T-helper 2 cell (primary cell): ENCODE measurements at regions not wholly inside any gene's neighbourhood (a gene's known extent, or its start where the extent isn't known, plus 50 kb on each side); places are given as distances from the start of the nearest gene placed in this dataset.

Experiments
- DNase-seq, 5 experiments: peaks; one replicate each; pipeline versions ENCODE4 v3.0.0 to v3.0.0-alpha.2; 2012 to 2022

- DNase-seq = no peak
Observed at GRCh38 chr3:63047068-63047467, 171.9 kb upstream of the CADPS start.

- no peak for DNase-seq
Observed at GRCh38 chr3:63048367-63049326, 173.4 kb upstream of the CADPS start.

- DNase-seq = no peak
Observed at GRCh38 chr3:63050548-63051177, 175.4 kb upstream of the CADPS start.

DNA sequence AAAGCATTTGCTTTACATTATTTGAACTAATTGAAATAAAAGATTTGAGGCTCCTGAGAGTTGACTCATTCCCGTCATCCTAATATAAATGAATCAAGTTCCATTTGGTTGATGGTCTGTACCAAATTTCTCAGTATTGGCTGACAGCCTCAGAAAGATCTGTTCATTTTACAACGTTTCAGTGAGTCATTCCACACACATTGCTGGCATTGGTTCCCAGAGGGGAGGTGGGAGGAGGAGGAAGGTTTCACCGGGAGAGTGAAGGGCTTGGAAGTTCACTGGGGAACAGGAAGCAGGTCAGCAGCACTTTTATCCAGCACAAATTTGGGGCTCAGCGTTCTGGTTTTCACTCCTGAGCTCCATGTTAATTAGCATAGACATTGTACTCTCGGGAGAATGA is 176.7 kb upstream of the CADPS start:
- no peak for DNase-seq

- DNase-seq = no peak
Observed at GRCh38 chr3:63056932-63057331, 181.7 kb upstream of the CADPS start.

DNA sequence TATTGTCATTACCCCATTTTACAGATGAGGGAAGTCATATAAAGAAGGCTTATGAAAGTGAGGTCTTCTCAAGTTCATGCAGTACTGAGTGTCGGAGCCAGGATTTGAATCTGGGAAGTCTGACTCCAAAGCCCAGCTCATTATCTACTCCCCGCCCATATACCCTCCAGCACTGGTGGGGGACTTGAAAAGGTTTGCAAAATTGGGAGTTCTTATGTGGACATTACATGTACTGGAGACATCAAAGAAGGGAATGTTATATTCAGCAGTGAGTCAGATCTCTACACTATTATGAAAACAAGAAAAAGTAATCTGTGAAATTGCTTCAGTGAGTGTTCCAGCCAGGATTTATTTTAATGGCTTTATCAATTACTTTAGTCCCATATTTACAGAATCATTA is 185.2 kb upstream of the CADPS start:
- DNase-seq = no peak

GRCh38 chr3:63061449-63061848 is 186.2 kb upstream of the CADPS start:
- no peak for DNase-seq

DNA sequence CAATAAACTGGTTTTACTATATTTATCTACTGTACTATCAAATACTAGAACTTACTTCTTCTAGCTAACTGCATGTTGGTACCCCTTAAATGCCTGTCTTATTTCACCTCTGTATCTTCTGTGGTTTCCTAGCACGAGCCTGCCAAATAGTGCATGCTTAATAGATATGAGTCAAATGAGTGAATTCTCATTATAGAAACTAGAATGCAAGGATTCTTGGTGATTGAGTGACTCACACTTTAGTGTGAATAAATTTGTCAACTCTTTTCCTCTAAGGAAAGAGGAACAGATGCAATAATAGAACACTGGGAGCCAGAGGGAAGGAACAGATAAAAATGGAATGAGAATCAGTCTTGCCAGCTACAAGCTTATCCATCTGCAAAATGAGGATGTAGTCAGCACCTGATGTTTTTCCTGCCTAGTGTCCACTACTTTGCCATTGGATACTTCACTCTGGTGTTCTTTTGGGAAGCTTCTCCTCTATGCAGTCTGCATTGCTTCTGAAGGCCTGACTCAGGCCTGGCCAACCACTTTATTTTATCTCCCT is 189.1 kb upstream of the CADPS start:
- DNase-seq = no peak

DNA sequence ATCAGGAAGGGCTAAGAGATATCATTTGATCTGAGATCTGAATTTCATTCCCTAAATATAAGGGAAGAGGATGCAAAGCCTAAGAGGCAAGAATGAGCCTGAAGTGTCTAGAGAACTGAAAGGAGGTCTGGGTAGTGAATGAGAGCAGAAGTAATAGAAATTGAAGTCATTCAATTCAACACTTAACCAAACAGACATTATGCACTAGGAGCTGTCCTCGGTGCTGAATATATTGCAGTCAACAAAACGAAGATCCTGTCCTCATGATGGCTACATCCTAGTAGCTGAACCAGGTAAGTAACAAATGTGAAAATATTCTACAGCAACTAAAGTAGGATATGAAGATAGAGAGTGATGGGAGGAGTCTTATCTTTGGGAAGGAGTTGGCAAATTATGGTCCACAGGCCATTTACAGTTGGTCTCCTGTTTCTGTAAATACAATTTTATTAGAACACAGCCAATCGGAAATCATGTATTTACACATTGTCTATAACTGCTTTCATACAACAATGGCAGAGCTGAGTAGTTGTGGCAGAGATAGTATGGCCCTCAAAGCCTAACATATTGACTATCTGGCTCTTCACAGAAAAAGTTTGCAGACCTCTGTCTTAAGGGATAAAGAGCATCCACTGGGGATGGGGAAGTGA is 192.9 kb upstream of the CADPS start:
- peak in 1 of 5 experiments; percentile 39 for DNase-seq

DNA sequence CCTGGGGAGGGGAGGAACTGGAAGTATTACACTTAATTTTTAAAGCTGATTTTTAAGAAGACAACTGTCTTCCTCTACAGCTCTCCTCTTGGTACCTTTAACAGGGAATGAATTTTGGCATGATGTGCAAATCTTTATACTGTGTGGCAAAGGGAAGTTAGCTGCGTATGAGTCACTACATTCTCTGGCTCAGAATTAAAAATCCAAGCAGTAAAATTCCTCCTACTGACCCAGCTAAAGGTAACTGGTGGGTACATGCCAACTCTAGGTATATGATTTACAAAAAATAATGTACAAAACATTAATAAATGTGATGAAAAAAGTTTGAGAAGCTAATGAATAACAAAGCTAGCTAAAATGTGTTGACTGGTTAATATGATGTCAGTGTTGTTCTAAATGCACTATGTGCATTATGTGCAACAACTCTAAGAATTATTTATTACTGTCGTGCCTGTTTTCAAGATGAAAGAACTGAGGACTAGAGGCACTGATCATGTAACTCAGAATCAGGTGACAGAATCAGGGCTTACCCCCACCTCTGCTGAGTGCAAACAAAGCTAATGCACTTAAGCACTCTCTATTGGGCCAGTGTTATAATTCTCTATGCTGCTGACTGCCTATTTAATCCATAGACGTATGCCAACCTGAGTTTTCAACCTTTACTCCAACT is 194.7 kb upstream of the CADPS start:
- DNase-seq = no peak

DNA sequence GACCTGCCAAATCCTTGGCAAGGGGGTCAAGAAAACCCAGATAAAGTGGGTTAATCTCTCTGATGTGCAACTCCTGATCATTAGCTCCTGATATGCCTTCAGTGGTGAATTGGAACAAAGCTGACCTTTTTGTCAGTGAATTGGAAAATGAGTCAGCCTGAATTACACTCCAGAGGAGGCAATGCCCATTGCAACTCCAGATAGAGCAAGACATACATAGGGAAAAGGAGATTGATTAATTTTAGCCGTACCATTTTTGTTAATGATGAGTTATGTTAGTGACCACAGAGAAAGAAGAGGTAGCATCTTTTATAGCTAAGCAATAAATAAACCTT is 195.2 kb upstream of the CADPS start:
- no peak for DNase-seq

- no peak for DNase-seq
Observed at GRCh38 chr3:63076357-63076756, 201.1 kb upstream of the CADPS start.

DNA sequence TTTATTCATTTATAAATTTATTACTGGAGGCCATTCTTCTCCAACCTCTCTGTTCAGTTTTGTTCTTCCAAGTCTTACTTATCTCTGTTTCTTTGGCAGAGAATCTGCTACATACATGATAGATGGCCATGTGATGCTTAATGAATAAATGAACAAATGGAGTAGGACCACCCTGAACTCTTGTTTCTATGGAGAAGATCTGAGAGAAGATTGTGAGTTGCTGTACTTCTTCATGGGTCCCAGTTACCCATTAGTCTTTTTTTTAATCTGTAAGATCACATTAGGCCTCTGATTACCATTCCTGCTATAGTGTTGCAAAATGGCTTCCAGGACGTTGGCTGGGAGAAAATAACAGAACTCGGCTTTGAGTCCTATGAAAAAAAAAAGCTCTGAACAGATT is 191.9 kb upstream of the SYNPR start:
- DNase-seq = no peak

DNA sequence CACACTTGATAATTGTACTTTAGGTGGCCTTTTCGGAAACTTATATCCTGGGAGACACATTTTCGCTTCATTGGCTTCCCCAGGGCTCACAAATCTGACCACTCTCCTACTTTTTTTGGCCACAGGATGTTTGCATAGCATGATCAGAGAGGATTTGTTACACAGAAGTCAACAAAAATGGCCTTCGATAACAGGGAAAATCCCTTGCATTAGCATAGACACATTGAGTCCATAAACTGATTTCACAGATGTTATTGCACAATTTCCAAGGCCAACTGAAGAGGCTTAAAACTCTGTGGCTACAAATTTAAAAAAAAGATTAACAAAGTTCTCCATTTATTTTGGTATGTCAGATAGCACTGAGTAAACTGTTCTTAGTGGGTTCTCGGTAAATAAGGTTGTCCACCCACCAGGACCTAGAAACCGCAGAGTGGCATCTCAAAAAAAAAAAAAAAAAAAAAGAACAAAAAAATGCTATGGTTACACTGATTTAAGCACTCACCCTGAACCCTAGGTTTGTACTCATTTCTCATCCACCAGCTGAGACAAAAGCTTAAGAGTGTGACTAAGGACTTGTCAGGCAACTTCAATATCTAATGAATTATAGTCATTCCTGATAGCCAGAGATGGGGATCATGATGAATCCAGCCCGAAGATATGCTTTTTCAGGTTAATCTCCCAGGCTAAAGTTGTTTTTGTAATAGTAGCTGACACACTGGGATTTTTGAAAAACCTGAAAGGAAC is 188.9 kb upstream of the SYNPR start:
- no peak for DNase-seq

DNA sequence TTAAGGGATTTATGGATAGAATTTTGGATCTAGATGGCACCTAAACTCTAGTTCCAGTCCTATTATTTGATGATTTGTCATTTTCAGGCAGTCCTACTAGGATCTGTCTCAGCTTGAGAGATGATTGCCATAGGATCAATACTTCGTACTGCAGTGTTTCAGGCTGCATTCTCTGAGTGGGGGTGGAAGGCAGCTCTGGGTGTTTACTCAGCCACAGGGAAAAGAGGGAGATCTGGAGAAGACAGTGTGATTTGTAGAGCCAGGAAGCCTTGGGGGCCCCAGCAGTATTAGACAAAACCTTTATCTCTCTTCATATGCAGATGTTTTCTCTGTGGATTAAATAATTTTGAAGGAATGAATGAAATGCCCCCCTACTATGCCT is 188.4 kb upstream of the SYNPR start:
- no peak for DNase-seq

- DNase-seq = no peak
Observed at GRCh38 chr3:63090656-63091055, 187.5 kb upstream of the SYNPR start.

GRCh38 chr3:63092515-63092914 is 185.6 kb upstream of the SYNPR start:
- DNase-seq = no peak

- no peak for DNase-seq
Observed at GRCh38 chr3:63094642-63095408, 183.3 kb upstream of the SYNPR start.

DNA sequence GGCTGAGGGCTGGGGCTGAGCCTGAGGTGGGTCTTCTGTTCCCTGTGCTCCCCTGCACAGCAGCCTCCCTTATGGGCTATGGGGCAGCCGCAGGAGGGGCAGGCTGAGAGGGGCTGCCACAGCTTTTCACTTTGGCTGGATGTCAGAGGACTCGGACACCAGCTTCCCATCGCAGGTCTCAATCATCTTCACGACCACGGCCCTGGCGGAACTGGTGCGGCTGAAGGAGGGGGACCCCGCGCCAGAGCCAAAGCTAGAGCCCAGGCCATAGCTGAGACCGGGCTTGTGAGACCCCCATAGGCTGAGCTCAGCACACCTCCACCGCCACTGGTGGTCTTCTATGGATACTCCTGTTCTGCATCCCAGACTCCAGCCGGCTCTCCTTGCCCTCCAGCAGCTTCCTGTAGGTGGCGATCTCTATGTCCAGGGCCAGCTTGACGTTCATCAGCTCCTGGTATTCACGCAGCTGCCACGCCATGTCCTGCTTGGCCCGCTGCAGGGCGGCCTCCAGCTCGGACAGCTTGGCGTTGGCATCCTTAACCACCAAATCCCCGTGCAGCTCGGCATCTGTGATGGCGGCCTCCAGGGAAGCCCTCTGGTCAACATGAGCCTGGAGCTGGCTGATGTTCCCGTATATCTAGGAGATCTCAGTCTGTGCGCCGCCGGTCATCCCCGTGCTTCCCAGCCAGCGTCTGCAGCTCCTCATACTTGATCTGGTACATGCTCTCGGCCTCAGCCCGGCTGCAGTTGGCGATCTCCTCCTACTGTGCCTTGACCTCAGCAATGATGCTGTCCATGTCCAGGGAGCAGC is 181.7 kb upstream of the SYNPR start:
- peak in 1 of 5 experiments; percentile 1 for DNase-seq

- no peak for DNase-seq
Observed at GRCh38 chr3:63097396-63097795, 180.7 kb upstream of the SYNPR start.

- DNase-seq = no peak
Observed at GRCh38 chr3:63116922-63117321, 161.2 kb upstream of the SYNPR start.
